HEK293T (cell line): ENCODE measurements at regions not wholly inside any gene's neighbourhood (a gene's known extent, or its start where the extent isn't known, plus 50 kb on each side); places are given as distances from the start of the nearest gene placed in this dataset.

Source experiments
- ARNT ChIP-seq: fragments of 450-650 bp; IDR thresholded peaks from 2 replicates; pipeline ENCODE4 v1.6.1; 2017; ENCODE audit warnings: mild to moderate bottlenecking
- BHLHE40 ChIP-seq: fragments of 450-650 bp; IDR thresholded peaks from 2 replicates; pipeline ENCODE4 v1.6.1; 2016; ENCODE audit warnings: mild to moderate bottlenecking, moderate library complexity, borderline replicate concordance
- CTBP1 ChIP-seq: fragments of 450-650 bp; IDR thresholded peaks from 2 replicates; pipeline ENCODE4 v1.6.1; 2016; ENCODE audit warnings: borderline replicate concordance
- ELF4 ChIP-seq: fragments of 450-650 bp; IDR thresholded peaks from 2 replicates; pipeline ENCODE4 v1.6.1; 2017; ENCODE audit warnings: antibody characterized with exemption
- FOXA1 ChIP-seq: fragments of 450-650 bp; IDR thresholded peaks from 2 replicates; pipeline ENCODE4 v1.6.1; 2016; ENCODE audit warnings: mild to moderate bottlenecking
- FOXK2 ChIP-seq: fragments of 450-650 bp; IDR thresholded peaks from 2 replicates; pipeline ENCODE4 v1.6.1; 2016; ENCODE audit warnings: mild to moderate bottlenecking
- L3MBTL2 ChIP-seq: fragments of 450-650 bp; conservative IDR thresholded peaks from 2 replicates; pipeline ENCODE4 v1.6.1; 2016; ENCODE audit warnings: mild to moderate bottlenecking
- LEF1 ChIP-seq: fragments of 450-650 bp; IDR thresholded peaks from 2 replicates; pipeline ENCODE4 v1.6.1; 2017; ENCODE audit warnings: mild to moderate bottlenecking, borderline replicate concordance
- NFRKB ChIP-seq: fragments of 450-650 bp; IDR thresholded peaks from 2 replicates; pipeline ENCODE4 v1.6.1; 2016; ENCODE audit warnings: mild to moderate bottlenecking, moderate library complexity
- SP1 ChIP-seq: fragments of 450-650 bp; IDR thresholded peaks from 2 replicates; pipeline ENCODE4 v1.6.1; 2017
- SUZ12 ChIP-seq: fragments of 450-650 bp; IDR thresholded peaks from 2 replicates; pipeline ENCODE4 v1.6.1; 2016; ENCODE audit warnings: mild to moderate bottlenecking
- TARDBP ChIP-seq: fragments of 450-650 bp; IDR thresholded peaks from 2 replicates; pipeline ENCODE4 v1.6.1; 2016
- TF ChIP-seq, protein P1 (sequence below): fragments of 450-650 bp; IDR thresholded peaks from 2 replicates; pipeline ENCODE4 v1.6.1; 2016

DNA sequence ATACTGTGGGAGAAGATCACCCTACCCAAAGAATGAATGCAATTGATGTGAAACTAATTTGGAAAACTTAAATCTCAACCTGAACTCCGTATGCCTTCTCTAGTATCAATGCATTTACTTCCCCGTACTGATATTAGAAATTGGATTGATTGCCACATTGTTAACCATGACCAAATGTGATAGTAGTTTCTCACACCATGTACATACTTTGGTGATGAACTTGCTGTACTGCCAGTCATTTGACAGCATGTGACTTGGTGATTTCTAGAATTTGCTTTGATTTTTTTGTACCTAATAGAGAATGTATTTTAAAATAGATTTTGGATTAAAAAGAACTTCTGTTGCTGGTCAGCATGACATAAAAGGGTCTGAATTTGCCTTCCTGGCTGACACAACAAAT, 579.8 kb upstream of the TMEM132C start:
- TF ChIP-seq, protein P1, sequence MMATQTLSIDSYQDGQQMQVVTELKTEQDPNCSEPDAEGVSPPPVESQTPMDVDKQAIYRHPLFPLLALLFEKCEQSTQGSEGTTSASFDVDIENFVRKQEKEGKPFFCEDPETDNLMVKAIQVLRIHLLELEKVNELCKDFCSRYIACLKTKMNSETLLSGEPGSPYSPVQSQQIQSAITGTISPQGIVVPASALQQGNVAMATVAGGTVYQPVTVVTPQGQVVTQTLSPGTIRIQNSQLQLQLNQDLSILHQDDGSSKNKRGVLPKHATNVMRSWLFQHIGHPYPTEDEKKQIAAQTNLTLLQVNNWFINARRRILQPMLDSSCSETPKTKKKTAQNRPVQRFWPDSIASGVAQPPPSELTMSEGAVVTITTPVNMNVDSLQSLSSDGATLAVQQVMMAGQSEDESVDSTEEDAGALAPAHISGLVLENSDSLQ: no peak
- TF ChIP-seq TARDBP: no peak
- no peak for TF ChIP-seq SP1
- TF ChIP-seq BHLHE40: no peak
- TF ChIP-seq L3MBTL2: no peak
- TF ChIP-seq FOXA1: no peak
- TF ChIP-seq SUZ12: no peak
- no peak for TF ChIP-seq LEF1
- no peak for TF ChIP-seq NFRKB
- no peak for TF ChIP-seq FOXK2
- no peak for TF ChIP-seq CTBP1
- no peak for TF ChIP-seq ARNT
- no peak for TF ChIP-seq ELF4
